ENCODE measurements at regions not wholly inside any gene's neighbourhood (a gene's known extent, or its start where the extent isn't known, plus 50 kb on each side); places are given as distances from the start of the nearest gene placed in this dataset.

DNA sequence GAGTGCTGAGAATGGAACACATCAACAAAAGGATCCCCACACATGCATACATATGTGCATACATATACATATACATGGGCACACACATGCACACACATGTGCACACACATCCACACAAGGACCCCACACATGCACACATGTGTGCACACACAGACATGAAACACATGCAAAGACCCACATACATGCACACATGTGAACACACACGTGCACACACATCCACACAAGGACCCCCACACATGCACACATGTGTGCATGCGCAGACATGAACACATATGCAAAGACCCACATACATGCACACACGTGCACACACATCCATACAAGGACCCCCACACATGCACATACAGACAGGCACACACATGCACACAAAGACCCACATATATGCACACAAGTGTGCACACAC lies 104.4 kb upstream of the ADARB2 start:
- TF ChIP-seq ESRRA (CRISPR knock-in tag; IDR thresholded peaks at IDR 0.05; ENCODE audit: borderline replicate concordance) (no peak), CTCF (IDR thresholded peaks at IDR 0.05) (no peak), E2F1 (CRISPR knock-in tag; IDR thresholded peaks at IDR 0.05) (no peak), HMGXB4 (CRISPR knock-in tag; IDR thresholded peaks at IDR 0.05) (no peak), CREM (CRISPR knock-in tag; IDR thresholded peaks at IDR 0.05) (no peak), TEAD4 (CRISPR knock-in tag; IDR thresholded peaks at IDR 0.05) (no peak), NR1H2 (CRISPR knock-in tag; IDR thresholded peaks at IDR 0.05) (no peak), ZNF232 (CRISPR knock-in tag; IDR thresholded peaks at IDR 0.05) (no peak), AFF4 (CRISPR knock-in tag; IDR thresholded peaks at IDR 0.05; ENCODE audit: borderline replicate concordance) (no peak), RELA (CRISPR knock-in tag; IDR thresholded peaks at IDR 0.05; ENCODE audit: borderline replicate concordance) (no peak), ZBTB21 (CRISPR knock-in tag; IDR thresholded peaks at IDR 0.05; ENCODE audit: borderline replicate concordance) (no peak)
- TF ChIP-seq, protein P1, sequence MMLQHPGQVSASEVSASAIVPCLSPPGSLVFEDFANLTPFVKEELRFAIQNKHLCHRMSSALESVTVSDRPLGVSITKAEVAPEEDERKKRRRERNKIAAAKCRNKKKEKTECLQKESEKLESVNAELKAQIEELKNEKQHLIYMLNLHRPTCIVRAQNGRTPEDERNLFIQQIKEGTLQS (CRISPR knock-in tag; conservative IDR thresholded peaks at IDR 0.05), result no peak
- TF ChIP-seq, protein P2, sequence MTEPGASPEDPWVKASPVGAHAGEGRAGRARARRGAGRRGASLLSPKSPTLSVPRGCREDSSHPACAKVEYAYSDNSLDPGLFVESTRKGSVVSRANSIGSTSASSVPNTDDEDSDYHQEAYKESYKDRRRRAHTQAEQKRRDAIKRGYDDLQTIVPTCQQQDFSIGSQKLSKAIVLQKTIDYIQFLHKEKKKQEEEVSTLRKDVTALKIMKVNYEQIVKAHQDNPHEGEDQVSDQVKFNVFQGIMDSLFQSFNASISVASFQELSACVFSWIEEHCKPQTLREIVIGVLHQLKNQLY (CRISPR knock-in tag; IDR thresholded peaks at IDR 0.05), result no peak
